ENCODE measurements at regions not wholly inside any gene's neighbourhood (a gene's known extent, or its start where the extent isn't known, plus 50 kb on each side); places are given as distances from the start of the nearest gene placed in this dataset.

DNA sequence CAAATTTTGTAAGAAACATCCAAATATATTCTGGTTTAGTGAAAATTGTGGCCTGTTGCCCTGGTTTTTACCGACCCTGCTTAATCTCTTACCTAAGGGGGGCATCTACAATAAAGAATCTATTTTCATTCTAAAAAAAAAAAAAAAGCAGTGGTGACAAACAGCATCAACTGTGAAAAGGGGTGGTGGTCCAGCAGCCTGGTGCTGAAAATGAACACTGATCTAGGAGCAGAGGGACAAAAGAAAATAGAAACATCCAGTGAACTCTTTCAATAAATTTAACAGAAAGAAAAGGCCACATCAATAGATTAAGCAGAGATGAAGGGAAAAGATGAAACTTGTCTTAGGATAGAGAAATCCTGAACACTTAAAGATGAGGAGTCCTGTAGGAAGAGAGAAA is 348.7 kb upstream of the GRAMD2B start:
- Mint-ChIP-seq H3K4me3 (no peak overlapping the region), H3K4me1 (ENCODE audit: low read depth) (no peaks in the 10 kb centered on the region), H3K9me3 (peaks cover 10 to 12% of the 10 kb centered on the region in 2 donors), H3K27ac (no peak overlapping the region), H3K36me3 (ENCODE audit: insufficient read depth in 2 of 2) (peaks cover 0 to 5% of the 10 kb centered on the region in 2 donors), H3K27me3 (ENCODE audit: low read depth) (no peaks in the 10 kb centered on the region)
- no peak for DNase-seq
- ATAC-seq (replicated peaks in 1 of 2) = no peak

GRCh38 chr5:126079266-126079665 is 343.9 kb upstream of the GRAMD2B start:
- peaks cover 3 to 10% of the 10 kb centered on the region in 2 donors for H3K9me3 Mint-ChIP-seq
- H3K4me1 Mint-ChIP-seq (ENCODE audit: low read depth) = no peaks in the 10 kb centered on the region
- no peak overlapping the region for H3K4me3 Mint-ChIP-seq
- H3K27me3 Mint-ChIP-seq (ENCODE audit: low read depth) = no peaks in the 10 kb centered on the region
- no peak overlapping the region for H3K27ac Mint-ChIP-seq
- H3K36me3 Mint-ChIP-seq (ENCODE audit: insufficient read depth in 2 of 2) = no peaks in the 10 kb centered on the region
- DNase-seq = no peak
- no peak for ATAC-seq (replicated peaks in 1 of 2)

DNA sequence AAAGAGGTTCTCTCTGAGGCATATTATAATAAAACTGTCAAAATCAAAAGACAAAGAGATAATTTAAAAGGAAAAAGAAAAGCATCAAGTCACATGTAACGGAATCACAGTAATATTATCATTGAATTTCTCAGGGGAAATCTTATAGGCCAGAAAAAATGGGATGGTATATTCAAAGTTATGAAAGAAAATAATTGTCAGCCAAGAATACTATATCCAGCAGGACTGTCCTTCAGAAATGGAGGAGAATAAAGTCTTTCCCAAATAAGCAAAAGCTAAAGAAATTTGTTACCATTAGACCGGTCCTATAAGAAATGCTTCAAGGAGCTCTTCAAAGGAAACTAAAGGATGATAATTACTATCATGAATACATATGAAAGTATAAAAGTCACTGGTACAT is 342.0 kb upstream of the GRAMD2B start:
- H3K9me3 Mint-ChIP-seq = peaks cover 5 to 16% of the 10 kb centered on the region in 2 donors
- no peaks in the 10 kb centered on the region for H3K27me3 Mint-ChIP-seq (ENCODE audit: low read depth)
- H3K36me3 Mint-ChIP-seq (ENCODE audit: insufficient read depth in 2 of 2) = no peaks in the 10 kb centered on the region
- no peak for DNase-seq
- no peak overlapping the region for H3K4me3 Mint-ChIP-seq
- H3K4me1 Mint-ChIP-seq (ENCODE audit: low read depth) = no peaks in the 10 kb centered on the region
- no peak for ATAC-seq (replicated peaks in 1 of 2)
- no peak overlapping the region for H3K27ac Mint-ChIP-seq

- H3K27me3 Mint-ChIP-seq (ENCODE audit: low read depth) = no peaks in the 10 kb centered on the region
- H3K4me1 Mint-ChIP-seq (ENCODE audit: low read depth) = no peaks in the 10 kb centered on the region
- H3K27ac Mint-ChIP-seq = no peak overlapping the region
- H3K9me3 Mint-ChIP-seq = peaks cover 6 to 13% of the 10 kb centered on the region in 2 donors
- DNase-seq = no peak
- peaks cover 2% of the 10 kb centered on the region in 2 donors for H3K36me3 Mint-ChIP-seq (ENCODE audit: insufficient read depth in 2 of 2)
- ATAC-seq (replicated peaks in 1 of 2) = no peak
- H3K4me3 Mint-ChIP-seq = no peak overlapping the region
These were observed 330.2 kb upstream of the GRAMD2B start for GRCh38 chr5:126093041-126093440.

DNA sequence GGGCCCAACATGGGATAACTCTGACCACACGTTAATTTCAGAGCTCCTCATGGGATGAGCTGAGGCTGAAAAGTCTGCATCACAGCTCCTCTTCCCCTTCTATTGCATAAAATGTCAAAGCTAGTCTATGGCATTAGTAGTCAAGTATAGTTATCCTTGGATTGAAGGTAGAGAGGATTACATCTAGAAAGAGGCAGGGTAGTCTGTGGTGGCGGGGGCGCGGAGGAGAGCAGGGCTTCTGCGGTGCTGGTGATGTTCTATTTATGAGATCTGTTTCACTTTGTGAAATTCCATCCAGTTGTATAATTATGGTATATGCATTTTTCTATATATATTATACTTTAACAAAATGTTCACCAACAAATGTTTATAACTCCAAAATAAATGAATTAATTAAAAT is 329.5 kb upstream of the GRAMD2B start:
- Mint-ChIP-seq H3K36me3 (ENCODE audit: insufficient read depth in 2 of 2) (peaks cover 2% of the 10 kb centered on the region in 2 donors), H3K27me3 (ENCODE audit: low read depth) (no peaks in the 10 kb centered on the region)
- no peak for DNase-seq

DNA sequence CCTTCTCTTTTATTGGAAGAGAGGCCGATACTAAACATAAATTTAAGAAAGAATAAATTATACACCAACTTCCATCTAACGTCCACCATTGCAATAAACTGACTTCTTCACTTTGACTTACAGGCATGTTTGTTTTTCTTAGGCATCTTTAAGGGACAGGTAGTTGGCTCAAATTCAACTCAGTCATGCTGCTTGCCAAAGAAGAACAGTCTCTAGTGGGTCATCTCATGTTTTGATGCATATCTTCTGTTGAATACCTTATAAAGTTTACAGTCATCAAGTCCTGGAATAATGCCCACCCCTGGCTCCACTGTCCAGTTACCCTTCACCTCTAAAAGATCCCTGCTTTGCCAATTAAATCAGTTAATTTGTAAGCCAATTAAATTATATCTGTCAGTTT is 328.2 kb upstream of the GRAMD2B start:
- ATAC-seq (replicated peaks in 1 of 2) (no peak), DNase-seq (no peak)
- H3K36me3 Mint-ChIP-seq (ENCODE audit: insufficient read depth in 2 of 2) = no peaks in the 10 kb centered on the region
- H3K27ac Mint-ChIP-seq = no peak overlapping the region
- H3K4me1 Mint-ChIP-seq (ENCODE audit: low read depth) = no peaks in the 10 kb centered on the region
- H3K4me3 Mint-ChIP-seq = no peak overlapping the region
- H3K9me3 Mint-ChIP-seq = peaks cover 2 to 6% of the 10 kb centered on the region in 2 donors
- H3K27me3 Mint-ChIP-seq (ENCODE audit: low read depth) = no peaks in the 10 kb centered on the region

More for the DNA sequence above, 329.5 kb upstream of the GRAMD2B start:
- peaks cover 6 to 9% of the 10 kb centered on the region in 2 donors for H3K9me3 Mint-ChIP-seq
- no peak overlapping the region for H3K27ac Mint-ChIP-seq
- no peak overlapping the region for H3K4me3 Mint-ChIP-seq
- no peak for ATAC-seq (replicated peaks in 1 of 2)
- H3K4me1 Mint-ChIP-seq (ENCODE audit: low read depth) = no peaks in the 10 kb centered on the region

DNA sequence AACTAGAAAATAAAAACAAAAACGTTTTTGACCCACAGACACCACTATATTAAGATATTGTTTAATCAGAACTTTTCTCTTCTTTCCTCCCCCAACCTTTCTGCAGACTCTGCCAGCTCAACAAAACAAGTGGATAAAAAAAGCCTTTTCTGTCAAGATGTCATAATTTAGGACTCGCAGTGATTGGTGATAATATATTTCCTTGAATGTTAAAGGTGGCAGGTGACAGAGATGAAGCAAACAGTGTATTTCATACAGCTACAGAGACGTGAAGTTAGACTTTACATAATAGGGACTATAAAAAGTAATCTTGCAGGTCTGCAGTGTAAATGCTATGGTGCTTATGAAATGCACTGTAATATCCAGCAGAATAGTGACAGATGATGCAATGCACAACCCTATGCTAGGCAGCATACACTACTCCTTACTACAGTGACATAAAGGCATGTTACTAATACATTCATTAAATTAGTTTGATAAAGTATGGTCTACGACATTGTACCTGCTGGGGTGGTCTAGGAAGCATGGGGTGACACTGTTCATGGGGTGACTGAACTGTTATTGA is 326.7 kb upstream of the GRAMD2B start:
- no peak overlapping the region for H3K27ac Mint-ChIP-seq
- no peak for DNase-seq
- no peak for ATAC-seq (replicated peaks in 1 of 2)
- peaks cover 0 to 6% of the 10 kb centered on the region in 2 donors for H3K9me3 Mint-ChIP-seq
- H3K4me1 Mint-ChIP-seq (ENCODE audit: low read depth) = no peaks in the 10 kb centered on the region
- H3K4me3 Mint-ChIP-seq = no peak overlapping the region
- no peaks in the 10 kb centered on the region for H3K36me3 Mint-ChIP-seq (ENCODE audit: insufficient read depth in 2 of 2)
- no peaks in the 10 kb centered on the region for H3K27me3 Mint-ChIP-seq (ENCODE audit: low read depth)

DNA sequence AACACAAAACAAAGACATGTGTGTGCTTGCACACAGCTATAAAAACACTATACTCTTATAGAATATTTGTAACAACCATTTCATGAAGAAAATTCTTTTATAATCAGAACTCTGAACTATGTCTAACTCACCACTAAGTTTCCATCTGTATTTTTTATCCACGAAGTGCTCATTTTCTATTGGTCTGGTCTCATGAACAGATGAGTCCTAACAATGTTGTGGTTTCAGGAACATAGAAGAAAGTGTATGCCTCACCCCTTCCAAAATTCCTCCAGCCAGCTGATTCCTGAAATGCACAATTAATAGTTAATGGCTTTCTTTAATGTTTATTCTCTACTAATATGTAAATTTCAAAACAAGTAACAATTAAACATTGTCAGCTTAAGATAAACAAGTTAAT is 325.3 kb upstream of the GRAMD2B start:
- Mint-ChIP-seq H3K27ac (no peak overlapping the region), H3K27me3 (ENCODE audit: low read depth) (no peaks in the 10 kb centered on the region), H3K4me1 (ENCODE audit: low read depth) (no peaks in the 10 kb centered on the region), H3K36me3 (ENCODE audit: insufficient read depth in 2 of 2) (no peaks in the 10 kb centered on the region), H3K9me3 (peaks cover 0 to 6% of the 10 kb centered on the region in 2 donors), H3K4me3 (no peak overlapping the region)
- ATAC-seq (replicated peaks in 1 of 2) = no peak
- no peak for DNase-seq

DNA sequence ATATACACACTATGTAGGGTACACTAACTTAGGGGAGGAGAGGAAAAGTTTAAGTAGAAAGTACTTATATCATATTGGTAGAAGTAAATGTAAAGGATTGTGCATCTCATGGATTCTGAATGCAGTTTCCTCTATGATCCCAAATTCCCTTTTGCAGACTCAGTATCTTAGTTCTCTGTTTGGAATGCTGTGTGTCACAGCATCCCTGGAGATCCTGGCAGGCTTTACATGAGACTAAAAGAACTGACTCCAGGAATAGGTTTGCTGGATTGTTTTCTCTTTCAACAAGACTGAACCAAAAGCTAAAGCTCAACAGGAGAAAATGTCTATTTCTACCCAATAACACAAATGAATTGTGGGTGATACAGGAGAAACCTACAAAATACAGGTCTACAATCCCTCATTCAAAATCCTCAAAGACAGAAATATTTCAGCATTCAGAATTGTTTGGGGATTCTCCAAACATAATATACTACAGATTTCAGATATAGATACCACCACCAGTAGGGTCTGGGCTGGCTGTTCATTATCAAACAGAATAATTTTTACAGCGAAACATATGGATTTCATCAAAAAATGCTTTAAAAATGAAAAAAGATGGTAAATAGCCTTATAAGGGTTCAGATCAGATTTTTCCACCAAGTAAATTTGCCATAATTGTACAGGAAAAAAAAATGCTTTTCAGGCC is 324.7 kb upstream of the GRAMD2B start:
- H3K4me1 Mint-ChIP-seq (ENCODE audit: low read depth) = no peaks in the 10 kb centered on the region
- peaks cover 0 to 6% of the 10 kb centered on the region in 2 donors for H3K9me3 Mint-ChIP-seq
- H3K4me3 Mint-ChIP-seq = no peak overlapping the region
- H3K27ac Mint-ChIP-seq = no peak overlapping the region
- no peak for ATAC-seq (replicated peaks in 1 of 2)
- no peaks in the 10 kb centered on the region for H3K36me3 Mint-ChIP-seq (ENCODE audit: insufficient read depth in 2 of 2)
- no peak for DNase-seq
- no peaks in the 10 kb centered on the region for H3K27me3 Mint-ChIP-seq (ENCODE audit: low read depth)

DNA sequence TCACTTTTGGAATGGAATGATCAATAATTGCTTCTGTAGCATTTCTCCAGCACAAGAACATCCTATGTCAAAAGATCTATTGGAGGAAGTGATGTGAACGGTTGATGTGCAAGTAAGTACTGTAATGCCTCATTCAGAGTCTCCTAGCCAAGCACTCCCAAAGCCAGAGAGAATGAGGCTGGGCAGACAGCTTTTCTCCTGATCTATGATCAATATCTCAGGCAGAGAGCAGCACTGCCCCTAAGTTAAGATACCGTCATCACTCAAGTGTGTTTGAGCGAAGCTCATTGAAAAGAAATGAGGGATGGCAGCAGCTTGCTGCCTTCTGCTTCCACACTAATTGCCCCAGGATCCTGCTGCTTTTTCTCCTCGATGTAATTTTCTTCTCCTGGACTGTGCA is 324.1 kb upstream of the GRAMD2B start:
- no peaks in the 10 kb centered on the region for H3K4me1 Mint-ChIP-seq (ENCODE audit: low read depth)
- H3K36me3 Mint-ChIP-seq (ENCODE audit: insufficient read depth in 2 of 2) = no peaks in the 10 kb centered on the region
- no peak overlapping the region for H3K4me3 Mint-ChIP-seq
- H3K27ac Mint-ChIP-seq = no peak overlapping the region
- DNase-seq (no peak), ATAC-seq (replicated peaks in 1 of 2) (no peak)
- H3K27me3 Mint-ChIP-seq (ENCODE audit: low read depth) = no peaks in the 10 kb centered on the region
- H3K9me3 Mint-ChIP-seq = peaks cover 0 to 6% of the 10 kb centered on the region in 2 donors

DNA sequence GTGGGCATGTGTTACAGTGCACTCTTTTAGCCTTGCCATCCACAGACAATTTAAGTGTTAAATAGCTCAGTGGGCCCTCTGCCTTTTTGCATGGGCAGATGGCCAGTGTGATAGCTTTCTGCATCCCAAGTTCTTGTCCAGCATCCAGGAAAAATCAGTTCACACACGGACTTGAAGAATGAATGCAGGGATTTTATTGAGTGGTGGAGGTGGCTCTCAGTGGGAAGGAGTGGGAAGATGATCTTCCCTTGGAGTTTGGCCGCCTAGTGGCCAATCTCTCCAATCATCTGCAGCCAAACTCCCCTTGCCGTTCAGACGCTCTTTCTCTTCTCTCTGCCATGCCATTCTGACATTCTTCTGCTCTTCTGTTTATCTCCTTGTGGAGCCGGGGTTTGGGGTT is 322.4 kb upstream of the GRAMD2B start:
- H3K27me3 Mint-ChIP-seq (ENCODE audit: low read depth) = no peaks in the 10 kb centered on the region
- no peak overlapping the region for H3K4me3 Mint-ChIP-seq
- no peak for ATAC-seq (replicated peaks in 1 of 2)
- H3K4me1 Mint-ChIP-seq (ENCODE audit: low read depth) = no peaks in the 10 kb centered on the region
- H3K9me3 Mint-ChIP-seq = peaks cover 0 to 6% of the 10 kb centered on the region in 2 donors
- H3K36me3 Mint-ChIP-seq (ENCODE audit: insufficient read depth in 2 of 2) = no peaks in the 10 kb centered on the region
- no peak overlapping the region for H3K27ac Mint-ChIP-seq
- no peak for DNase-seq

GRCh38 chr5:126101901-126102300 is 321.3 kb upstream of the GRAMD2B start:
- no peak overlapping the region for H3K27ac Mint-ChIP-seq
- DNase-seq (no peak), ATAC-seq (replicated peaks in 1 of 2) (no peak)
- H3K9me3 Mint-ChIP-seq = peaks cover 0 to 7% of the 10 kb centered on the region in 2 donors
- no peaks in the 10 kb centered on the region for H3K4me1 Mint-ChIP-seq (ENCODE audit: low read depth)
- H3K27me3 Mint-ChIP-seq (ENCODE audit: low read depth) = no peaks in the 10 kb centered on the region
- H3K36me3 Mint-ChIP-seq (ENCODE audit: insufficient read depth in 2 of 2) = no peaks in the 10 kb centered on the region
- no peak overlapping the region for H3K4me3 Mint-ChIP-seq

DNA sequence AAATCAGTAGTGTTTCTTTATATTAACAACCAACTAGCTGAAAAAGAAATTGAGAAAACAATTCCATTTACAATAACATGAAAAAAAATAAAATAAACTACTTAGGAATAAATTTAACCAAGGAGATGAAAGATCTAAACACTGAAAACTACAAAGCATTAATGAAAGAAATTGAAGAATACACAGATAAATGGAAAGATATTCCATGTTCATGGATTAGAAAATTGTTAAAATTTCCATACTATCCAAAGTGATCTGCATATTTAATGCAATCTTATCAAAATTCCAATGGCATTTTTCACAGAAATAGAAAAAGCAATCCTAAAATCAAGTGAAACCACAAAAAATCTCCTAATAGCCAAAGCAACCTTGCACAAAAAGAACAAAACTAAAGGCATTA is 320.2 kb upstream of the GRAMD2B start:
- H3K4me1 Mint-ChIP-seq (ENCODE audit: low read depth) = no peaks in the 10 kb centered on the region
- H3K36me3 Mint-ChIP-seq (ENCODE audit: insufficient read depth in 2 of 2) = no peaks in the 10 kb centered on the region
- no peak overlapping the region for H3K27ac Mint-ChIP-seq
- H3K27me3 Mint-ChIP-seq (ENCODE audit: low read depth) = no peaks in the 10 kb centered on the region
- ATAC-seq (replicated peaks in 1 of 2) = no peak
- no peak overlapping the region for H3K4me3 Mint-ChIP-seq
- peaks cover 0 to 5% of the 10 kb centered on the region in 2 donors for H3K9me3 Mint-ChIP-seq
- DNase-seq = no peak

- DNase-seq = no peak
- Mint-ChIP-seq H3K36me3 (ENCODE audit: insufficient read depth in 2 of 2) (no peaks in the 10 kb centered on the region), H3K27ac (no peak overlapping the region), H3K27me3 (ENCODE audit: low read depth) (no peaks in the 10 kb centered on the region), H3K4me3 (no peak overlapping the region), H3K9me3 (peaks cover 0 to 5% of the 10 kb centered on the region in 2 donors), H3K4me1 (ENCODE audit: low read depth) (no peaks in the 10 kb centered on the region)
- no peak for ATAC-seq (replicated peaks in 1 of 2)
These were observed 319.3 kb upstream of the GRAMD2B start for GRCh38 chr5:126103868-126104267.
